ENCODE measurements at regions not wholly inside any gene's neighbourhood (a gene's known extent, or its start where the extent isn't known, plus 50 kb on each side); places are given as distances from the start of the nearest gene placed in this dataset.

- DNase-seq, result no peak
Observed at GRCh38 chr6:17047889-17048288, 54.0 kb upstream of the STMND1 start.

GRCh38 chr6:17045581-17046322, 56.1 kb upstream of the STMND1 start:
- no peak for DNase-seq

GRCh38 chr6:17043148-17043522, 58.7 kb upstream of the STMND1 start:
- no peak for DNase-seq

DNA sequence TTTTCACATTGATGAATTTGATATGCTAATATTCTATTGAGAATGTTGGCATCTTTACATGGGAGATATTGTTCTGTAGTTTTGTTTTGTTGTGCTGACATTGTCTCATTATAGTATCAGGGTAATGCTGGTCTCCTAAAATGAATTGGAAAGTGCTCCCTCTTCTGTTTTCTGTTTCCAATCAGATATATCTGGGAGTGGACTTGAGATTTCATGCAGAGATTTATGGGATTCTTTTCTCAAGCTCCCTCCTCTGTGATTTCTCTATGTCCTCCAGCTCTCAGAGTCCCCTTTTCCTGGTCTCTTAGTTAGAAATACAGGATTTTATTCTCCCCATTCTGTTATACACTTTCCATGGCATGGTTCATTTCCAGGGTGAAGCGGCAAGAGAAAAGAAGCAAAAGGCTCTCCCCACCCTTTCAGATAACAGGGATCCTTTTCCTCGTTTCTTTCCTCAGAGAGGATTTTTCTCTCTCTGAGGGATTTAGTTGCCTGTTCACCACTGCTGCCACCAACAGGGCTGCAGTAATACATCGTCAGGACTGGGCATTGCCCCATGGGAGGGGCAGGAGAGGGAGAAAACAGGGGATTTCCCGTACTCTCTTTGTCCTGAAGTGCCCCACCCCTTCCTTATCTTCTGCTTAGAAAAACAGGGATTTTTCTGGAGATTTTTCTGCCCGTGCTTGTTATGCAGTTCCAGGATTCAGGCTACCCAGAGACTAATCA, 59.3 kb upstream of the STMND1 start:
- no peak for DNase-seq

- no peak for DNase-seq
Observed at GRCh38 chr6:17039266-17039665, 62.6 kb upstream of the STMND1 start.

DNA sequence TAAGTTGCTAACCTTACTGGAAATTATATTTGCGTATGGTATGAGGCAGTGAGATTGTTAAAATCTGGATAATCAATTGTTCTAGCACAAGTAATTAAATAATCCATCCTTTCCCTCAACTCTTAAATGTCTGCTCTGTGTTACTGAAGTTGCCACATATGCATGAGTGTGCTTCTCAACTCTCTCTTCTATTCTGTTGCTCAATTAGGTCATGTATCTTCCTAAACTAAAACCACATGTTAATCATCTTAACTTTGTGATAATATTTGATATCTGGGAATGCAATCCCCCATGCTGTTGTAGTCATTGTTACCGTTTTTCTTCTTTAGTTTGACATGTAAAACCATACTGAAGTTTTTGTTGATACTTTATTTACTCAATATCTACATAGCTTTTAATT, 63.5 kb upstream of the STMND1 start:
- no peak for DNase-seq

DNA sequence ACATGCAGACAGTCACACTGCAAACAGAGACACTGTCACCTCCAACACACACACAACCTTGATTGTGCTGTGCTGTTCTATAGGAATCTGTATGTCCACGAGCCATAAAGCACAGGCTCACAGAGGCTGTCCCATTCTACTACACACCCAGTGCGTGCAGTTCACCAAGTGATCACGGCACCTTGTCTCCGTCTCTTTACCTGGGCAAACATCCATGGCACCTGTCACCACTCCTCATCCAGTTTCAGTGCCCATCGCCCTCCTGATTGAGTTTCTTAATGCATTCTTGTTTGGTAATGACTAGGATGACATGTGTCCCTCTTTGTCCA, 65.8 kb upstream of the STMND1 start:
- no peak for DNase-seq

- DNase-seq, result no peak
Observed at GRCh38 chr6:17035257-17036064, 66.4 kb upstream of the STMND1 start.

- no peak for DNase-seq
Observed at GRCh38 chr6:17033746-17034145, 68.1 kb upstream of the STMND1 start.

- no peak for DNase-seq
Observed at GRCh38 chr6:17032988-17033634, 68.7 kb upstream of the STMND1 start.

DNA sequence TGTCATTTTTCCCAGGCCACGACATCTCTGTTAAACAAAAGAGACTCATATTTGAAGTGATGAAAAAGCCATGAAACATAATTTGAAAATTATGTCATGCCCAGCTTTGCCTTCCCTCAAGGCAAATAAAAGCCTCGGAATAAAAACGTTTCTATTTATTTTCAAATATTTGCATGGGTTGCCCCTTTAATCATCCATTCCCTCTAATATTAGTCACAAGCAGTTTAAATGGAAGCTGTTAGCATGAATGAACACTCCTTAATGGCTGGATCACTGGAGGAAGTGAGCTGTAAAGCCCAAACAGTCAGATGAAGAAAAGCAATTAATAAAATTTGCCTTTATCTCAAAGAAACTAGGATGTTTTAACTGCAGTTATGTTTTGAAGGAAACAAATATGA, 69.3 kb upstream of the STMND1 start:
- no peak for DNase-seq

DNA sequence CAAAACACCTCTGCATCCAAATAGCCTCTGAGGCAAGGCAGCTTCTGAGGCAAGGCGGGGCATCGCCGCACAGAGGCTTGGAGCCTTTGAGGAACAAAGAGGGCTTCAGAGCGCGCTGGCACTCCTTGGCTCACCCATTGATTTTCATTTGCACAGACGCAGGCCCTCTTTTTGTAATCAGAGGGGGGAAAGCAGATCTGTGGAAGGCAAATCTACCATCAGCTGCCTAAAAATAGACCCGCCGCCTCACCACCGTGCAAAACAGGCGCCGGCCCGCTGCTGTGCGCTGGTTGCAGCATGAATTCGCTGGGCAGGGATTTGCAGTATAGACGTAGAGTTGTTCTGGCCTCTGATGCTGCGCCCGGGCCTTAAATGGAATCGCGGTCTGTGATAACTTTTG, 69.9 kb upstream of the STMND1 start:
- no peak for DNase-seq

DNA sequence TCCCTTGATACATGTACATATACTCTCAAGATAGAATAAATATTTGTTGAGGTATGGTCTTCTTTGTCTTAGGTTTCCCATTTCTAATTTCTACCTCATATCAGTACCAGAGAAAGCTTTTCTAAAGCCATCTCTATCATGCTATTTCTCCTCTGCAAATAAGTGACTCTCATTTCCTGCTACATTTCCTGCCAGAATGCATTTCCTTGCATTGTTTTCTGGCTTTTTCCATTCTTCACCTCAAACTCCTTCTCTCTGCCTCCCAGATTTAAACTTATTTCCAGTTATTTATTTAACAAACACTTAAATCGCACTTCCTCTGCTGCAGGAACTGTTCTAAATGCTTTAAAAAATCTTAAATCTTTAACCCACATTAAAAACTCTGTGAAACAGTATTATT, 74.4 kb upstream of the STMND1 start:
- no peak for DNase-seq

DNA sequence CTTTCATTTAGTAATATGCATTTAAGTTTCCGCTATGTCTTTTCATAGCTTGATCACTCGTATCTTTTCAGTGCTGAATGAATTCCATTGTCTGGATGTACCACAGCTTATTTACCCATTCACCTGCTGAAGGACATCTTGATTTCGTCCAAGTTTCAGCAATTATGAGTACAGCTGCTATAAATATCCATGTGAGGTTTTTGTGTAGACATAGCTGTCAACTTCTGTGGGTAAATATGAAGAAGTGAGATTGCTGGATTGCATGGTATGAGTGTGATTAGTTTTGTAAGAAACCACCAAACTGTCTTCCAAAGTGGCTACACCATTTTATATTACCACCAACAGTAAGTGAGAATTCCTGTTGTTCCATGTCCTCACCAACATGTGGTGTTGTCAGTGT, 79.2 kb upstream of the STMND1 start:
- no peak for DNase-seq

- no peak for DNase-seq
Observed at GRCh38 chr6:17021539-17021889, 80.3 kb upstream of the STMND1 start.

- DNase-seq, result no peak
Observed at GRCh38 chr6:17020889-17021538, 80.8 kb upstream of the STMND1 start.

GRCh38 chr6:17018425-17018824, 83.4 kb upstream of the STMND1 start:
- DNase-seq, result no peak

DNA sequence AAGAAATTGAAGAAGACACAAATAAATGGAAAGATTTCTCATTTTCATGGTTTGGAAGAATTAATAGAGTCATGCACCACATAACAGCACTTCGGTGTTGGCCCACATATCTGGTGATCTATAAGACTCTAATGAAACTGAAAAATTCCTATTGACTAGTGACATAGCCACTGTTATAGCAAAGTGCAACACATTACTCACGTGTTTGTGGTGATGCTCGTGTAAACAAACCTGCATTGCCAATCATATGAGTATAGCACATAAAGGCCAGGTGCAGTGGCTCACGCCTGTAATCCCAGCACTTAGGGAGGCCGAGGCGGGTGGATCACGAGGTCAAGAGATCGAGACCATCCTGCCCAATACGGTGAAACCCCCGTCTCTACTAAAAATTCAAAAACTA, 84.4 kb upstream of the STMND1 start:
- no peak for DNase-seq

DNA sequence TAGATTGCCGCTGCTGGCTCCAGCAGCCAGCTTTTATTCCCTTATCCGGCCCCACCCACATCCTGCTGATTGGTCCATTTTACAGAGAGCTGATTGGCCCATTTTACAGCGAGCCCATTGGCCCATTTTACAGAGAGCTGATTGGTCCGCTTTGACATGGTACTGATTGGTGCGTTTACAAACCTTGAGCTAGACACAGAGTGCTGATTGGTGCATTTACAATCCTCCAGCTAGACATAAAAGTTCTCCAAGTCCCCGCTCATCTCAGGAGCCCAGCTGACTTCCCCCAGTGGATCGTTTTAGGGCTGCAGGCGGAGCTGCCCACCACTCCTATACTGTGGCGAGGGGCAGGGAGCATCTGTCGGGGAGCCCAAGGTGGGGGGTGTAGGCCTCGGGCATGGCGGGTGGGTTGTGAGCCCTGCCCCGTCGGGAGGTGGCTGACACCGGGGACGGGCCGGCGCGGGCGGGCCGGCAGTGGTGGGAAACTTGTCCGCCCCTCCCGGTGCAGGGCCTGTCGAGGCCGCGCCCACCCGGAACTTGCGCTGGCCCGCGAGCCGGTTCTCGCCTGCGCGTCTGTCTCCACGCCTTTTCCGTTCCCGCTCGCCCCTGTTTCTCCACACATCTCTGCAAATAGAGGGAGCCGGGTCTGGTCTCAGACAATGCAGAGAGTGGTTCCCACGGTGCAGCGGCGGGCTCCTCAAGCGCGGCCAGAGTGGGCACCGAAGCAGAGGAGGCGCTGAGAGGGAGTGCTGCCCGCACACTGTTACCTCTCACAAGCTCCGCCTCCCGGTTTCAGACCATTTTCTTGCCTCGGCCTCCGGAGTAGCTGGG, 86.1 kb upstream of the STMND1 start:
- no peak for DNase-seq

- DNase-seq, result no peak
Observed at GRCh38 chr6:17015144-17015543, 86.7 kb upstream of the STMND1 start.

DNA sequence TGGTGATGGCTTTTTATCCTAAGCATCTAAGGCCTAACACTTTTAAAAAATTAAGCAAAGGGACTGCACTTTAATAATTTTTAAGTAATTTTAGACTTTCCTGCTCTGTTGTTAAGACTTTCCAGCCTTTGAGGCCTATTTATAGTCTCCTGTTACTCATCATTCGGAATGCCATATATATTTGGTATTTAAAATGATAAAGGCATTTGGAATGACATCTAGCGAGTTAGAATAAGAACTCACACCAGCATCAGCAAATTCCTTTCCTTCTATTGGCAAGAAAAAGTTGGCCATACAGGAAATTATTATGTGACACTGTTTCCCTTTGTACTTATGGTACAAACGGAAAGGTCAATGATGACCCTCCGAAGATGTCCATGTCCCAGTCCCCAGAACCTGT, 88.1 kb upstream of the STMND1 start:
- DNase-seq, result no peak
